ENCODE measurements at regions not wholly inside any gene's neighbourhood (a gene's known extent, or its start where the extent isn't known, plus 50 kb on each side); places are given as distances from the start of the nearest gene placed in this dataset.

- no peak for DNase-seq
Measured at GRCh38 chr6:138610816-138611215, 111.5 kb upstream of the NHSL1 start.

- DNase-seq: no peak
Measured at GRCh38 chr6:138614151-138614550, 114.9 kb upstream of the NHSL1 start.

- no peak for DNase-seq
Measured at GRCh38 chr6:138618168-138618567, 118.9 kb upstream of the NHSL1 start.

- DNase-seq: no peak
Measured at GRCh38 chr6:138620630-138621029, 121.3 kb upstream of the NHSL1 start.

- no peak for DNase-seq
Measured at GRCh38 chr6:138622967-138623366, 123.7 kb upstream of the NHSL1 start.

- no peak for DNase-seq
Measured at GRCh38 chr6:138631566-138631965, 132.3 kb upstream of the NHSL1 start.

GRCh38 chr6:138637822-138638221, 135.7 kb upstream of the CCDC28A start:
- no peak for DNase-seq

- no peak for DNase-seq
Measured at GRCh38 chr6:138638604-138639003, 135.0 kb upstream of the CCDC28A start.

- no peak for DNase-seq
Measured at GRCh38 chr6:138640028-138640427, 133.5 kb upstream of the CCDC28A start.

GRCh38 chr6:138643210-138643609, 130.4 kb upstream of the CCDC28A start:
- DNase-seq: no peak

- DNase-seq: no peak
Measured at GRCh38 chr6:138645976-138646640, 127.5 kb upstream of the CCDC28A start.

GRCh38 chr6:138647006-138647405, 126.6 kb upstream of the CCDC28A start:
- DNase-seq: no peak

- DNase-seq: no peak
Measured at GRCh38 chr6:138648127-138648526, 125.4 kb upstream of the CCDC28A start.

GRCh38 chr6:138651491-138651890, 122.1 kb upstream of the CCDC28A start:
- no peak for DNase-seq

GRCh38 chr6:138652824-138653223, 120.7 kb upstream of the CCDC28A start:
- DNase-seq: no peak

GRCh38 chr6:138653435-138653834, 120.1 kb upstream of the CCDC28A start:
- DNase-seq: no peak

GRCh38 chr6:138654715-138655634, 118.6 kb upstream of the CCDC28A start:
- DNase-seq: no peak

GRCh38 chr6:138655828-138656227, 117.7 kb upstream of the CCDC28A start:
- DNase-seq: no peak

- DNase-seq: no peak
Measured at GRCh38 chr6:138656364-138657064, 117.1 kb upstream of the CCDC28A start.

GRCh38 chr6:138657065-138657425, 116.5 kb upstream of the CCDC28A start:
- DNase-seq: no peak

GRCh38 chr6:138659998-138660397, 113.6 kb upstream of the CCDC28A start:
- no peak for DNase-seq

- DNase-seq: no peak
Measured at GRCh38 chr6:138662471-138662870, 111.1 kb upstream of the CCDC28A start.

- DNase-seq: no peak
Measured at GRCh38 chr6:138663892-138664291, 109.7 kb upstream of the CCDC28A start.

GRCh38 chr6:138664745-138665144, 108.8 kb upstream of the CCDC28A start:
- DNase-seq: no peak
